NB4 (cell line): ENCODE measurements at regions not wholly inside any gene's neighbourhood (a gene's known extent, or its start where the extent isn't known, plus 50 kb on each side); places are given as distances from the start of the nearest gene placed in this dataset.

Source experiments
- CTCF ChIP-seq: IDR thresholded peaks from one replicate; pipeline ENCODE4 v1.5.1; 2012; ENCODE audit warnings: low read depth, low read length
- MYC ChIP-seq: IDR thresholded peaks from 2 replicates; pipeline ENCODE4 v1.6.1; 2011; ENCODE audit warnings: low read depth, low read length
- POLR2A ChIP-seq: IDR thresholded peaks from 2 replicates; pipeline ENCODE4 v1.6.1; 2011; ENCODE audit warnings: mild to moderate bottlenecking; ENCODE audit not compliant: insufficient read length; ENCODE audit errors: extremely low read depth

GRCh38 chr16:79295746-79296145, 304.8 kb downstream of the MAF start:
- no peak for TF ChIP-seq CTCF
- TF ChIP-seq MYC = no peak
- no peak for TF ChIP-seq POLR2A
